ENCODE measurements at regions not wholly inside any gene's neighbourhood (a gene's known extent, or its start where the extent isn't known, plus 50 kb on each side); places are given as distances from the start of the nearest gene placed in this dataset.

DNA sequence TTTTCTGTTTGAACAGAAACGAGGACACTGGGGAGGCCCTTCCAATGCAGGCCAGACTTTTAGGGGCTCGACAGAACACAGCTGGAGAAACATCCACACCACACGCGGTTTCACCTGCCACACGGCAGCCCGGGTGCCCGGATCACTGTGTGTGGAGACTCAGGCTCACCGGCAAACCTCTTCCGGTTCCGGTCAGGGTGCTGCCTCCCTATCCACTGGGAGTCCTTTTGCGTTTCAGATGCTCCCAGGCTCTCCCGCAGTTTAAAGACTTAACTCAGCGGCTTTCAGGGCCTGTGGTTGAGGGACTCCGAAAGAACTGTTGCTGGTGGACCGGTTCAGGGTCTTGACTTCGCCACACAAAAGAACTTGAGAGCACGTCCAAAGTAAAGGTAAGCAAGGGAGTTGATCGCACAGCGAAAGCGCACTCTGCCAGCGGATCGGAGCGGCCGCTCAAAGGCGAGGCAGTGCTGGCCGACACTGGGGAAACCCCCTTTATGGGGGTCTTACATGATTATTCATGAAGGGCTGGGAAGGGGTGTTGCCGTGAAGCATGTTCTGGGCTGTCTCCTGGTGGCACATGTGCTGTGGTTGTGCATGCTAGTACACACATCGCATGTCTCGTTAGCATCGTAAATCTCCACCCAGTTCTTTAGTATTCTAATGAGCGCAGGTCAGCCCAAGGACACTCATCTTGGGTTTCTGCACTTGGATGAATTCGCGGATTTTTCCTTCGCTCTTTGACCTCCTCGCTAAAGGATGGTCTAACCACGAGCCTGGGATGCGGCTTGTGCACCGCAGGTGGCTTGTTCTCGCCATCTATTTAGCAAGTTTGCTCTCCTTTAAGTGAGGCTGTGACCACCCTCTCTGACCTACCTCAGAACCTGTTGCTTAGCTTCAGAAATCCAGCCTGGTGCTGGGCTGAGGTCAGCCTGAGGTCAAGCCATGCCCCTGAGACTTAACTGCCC is 180.3 kb downstream of the CDH26 start (continued):
- TF ChIP-seq, protein P1, sequence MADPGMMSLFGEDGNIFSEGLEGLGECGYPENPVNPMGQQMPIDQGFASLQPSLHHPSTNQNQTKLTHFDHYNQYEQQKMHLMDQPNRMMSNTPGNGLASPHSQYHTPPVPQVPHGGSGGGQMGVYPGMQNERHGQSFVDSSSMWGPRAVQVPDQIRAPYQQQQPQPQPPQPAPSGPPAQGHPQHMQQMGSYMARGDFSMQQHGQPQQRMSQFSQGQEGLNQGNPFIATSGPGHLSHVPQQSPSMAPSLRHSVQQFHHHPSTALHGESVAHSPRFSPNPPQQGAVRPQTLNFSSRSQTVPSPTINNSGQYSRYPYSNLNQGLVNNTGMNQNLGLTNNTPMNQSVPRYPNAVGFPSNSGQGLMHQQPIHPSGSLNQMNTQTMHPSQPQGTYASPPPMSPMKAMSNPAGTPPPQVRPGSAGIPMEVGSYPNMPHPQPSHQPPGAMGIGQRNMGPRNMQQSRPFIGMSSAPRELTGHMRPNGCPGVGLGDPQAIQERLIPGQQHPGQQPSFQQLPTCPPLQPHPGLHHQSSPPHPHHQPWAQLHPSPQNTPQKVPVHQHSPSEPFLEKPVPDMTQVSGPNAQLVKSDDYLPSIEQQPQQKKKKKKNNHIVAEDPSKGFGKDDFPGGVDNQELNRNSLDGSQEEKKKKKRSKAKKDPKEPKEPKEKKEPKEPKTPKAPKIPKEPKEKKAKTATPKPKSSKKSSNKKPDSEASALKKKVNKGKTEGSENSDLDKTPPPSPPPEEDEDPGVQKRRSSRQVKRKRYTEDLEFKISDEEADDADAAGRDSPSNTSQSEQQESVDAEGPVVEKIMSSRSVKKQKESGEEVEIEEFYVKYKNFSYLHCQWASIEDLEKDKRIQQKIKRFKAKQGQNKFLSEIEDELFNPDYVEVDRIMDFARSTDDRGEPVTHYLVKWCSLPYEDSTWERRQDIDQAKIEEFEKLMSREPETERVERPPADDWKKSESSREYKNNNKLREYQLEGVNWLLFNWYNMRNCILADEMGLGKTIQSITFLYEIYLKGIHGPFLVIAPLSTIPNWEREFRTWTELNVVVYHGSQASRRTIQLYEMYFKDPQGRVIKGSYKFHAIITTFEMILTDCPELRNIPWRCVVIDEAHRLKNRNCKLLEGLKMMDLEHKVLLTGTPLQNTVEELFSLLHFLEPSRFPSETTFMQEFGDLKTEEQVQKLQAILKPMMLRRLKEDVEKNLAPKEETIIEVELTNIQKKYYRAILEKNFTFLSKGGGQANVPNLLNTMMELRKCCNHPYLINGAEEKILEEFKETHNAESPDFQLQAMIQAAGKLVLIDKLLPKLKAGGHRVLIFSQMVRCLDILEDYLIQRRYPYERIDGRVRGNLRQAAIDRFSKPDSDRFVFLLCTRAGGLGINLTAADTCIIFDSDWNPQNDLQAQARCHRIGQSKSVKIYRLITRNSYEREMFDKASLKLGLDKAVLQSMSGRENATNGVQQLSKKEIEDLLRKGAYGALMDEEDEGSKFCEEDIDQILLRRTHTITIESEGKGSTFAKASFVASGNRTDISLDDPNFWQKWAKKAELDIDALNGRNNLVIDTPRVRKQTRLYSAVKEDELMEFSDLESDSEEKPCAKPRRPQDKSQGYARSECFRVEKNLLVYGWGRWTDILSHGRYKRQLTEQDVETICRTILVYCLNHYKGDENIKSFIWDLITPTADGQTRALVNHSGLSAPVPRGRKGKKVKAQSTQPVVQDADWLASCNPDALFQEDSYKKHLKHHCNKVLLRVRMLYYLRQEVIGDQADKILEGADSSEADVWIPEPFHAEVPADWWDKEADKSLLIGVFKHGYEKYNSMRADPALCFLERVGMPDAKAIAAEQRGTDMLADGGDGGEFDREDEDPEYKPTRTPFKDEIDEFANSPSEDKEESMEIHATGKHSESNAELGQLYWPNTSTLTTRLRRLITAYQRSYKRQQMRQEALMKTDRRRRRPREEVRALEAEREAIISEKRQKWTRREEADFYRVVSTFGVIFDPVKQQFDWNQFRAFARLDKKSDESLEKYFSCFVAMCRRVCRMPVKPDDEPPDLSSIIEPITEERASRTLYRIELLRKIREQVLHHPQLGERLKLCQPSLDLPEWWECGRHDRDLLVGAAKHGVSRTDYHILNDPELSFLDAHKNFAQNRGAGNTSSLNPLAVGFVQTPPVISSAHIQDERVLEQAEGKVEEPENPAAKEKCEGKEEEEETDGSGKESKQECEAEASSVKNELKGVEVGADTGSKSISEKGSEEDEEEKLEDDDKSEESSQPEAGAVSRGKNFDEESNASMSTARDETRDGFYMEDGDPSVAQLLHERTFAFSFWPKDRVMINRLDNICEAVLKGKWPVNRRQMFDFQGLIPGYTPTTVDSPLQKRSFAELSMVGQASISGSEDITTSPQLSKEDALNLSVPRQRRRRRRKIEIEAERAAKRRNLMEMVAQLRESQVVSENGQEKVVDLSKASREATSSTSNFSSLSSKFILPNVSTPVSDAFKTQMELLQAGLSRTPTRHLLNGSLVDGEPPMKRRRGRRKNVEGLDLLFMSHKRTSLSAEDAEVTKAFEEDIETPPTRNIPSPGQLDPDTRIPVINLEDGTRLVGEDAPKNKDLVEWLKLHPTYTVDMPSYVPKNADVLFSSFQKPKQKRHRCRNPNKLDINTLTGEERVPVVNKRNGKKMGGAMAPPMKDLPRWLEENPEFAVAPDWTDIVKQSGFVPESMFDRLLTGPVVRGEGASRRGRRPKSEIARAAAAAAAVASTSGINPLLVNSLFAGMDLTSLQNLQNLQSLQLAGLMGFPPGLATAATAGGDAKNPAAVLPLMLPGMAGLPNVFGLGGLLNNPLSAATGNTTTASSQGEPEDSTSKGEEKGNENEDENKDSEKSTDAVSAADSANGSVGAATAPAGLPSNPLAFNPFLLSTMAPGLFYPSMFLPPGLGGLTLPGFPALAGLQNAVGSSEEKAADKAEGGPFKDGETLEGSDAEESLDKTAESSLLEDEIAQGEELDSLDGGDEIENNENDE (IDR thresholded peaks at IDR 0.05; ENCODE audit: insufficient replicate concordance, low read length), result no peak
- TF ChIP-seq KDM4A (IDR thresholded peaks at IDR 0.05; ENCODE audit: low read depth, low read length, severe bottlenecking), result no peak
- no peak for TF ChIP-seq GTF2F1 (IDR thresholded peaks at IDR 0.05; ENCODE audit: borderline replicate concordance, low read depth, low read length)
- no peak for TF ChIP-seq CHD2 (IDR thresholded peaks at IDR 0.05; ENCODE audit: low read length)
- TF ChIP-seq TBP (IDR thresholded peaks at IDR 0.05; ENCODE audit: low read depth, low read length), result no peak
- TF ChIP-seq, protein P2, sequence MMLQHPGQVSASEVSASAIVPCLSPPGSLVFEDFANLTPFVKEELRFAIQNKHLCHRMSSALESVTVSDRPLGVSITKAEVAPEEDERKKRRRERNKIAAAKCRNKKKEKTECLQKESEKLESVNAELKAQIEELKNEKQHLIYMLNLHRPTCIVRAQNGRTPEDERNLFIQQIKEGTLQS (IDR thresholded peaks at IDR 0.05; ENCODE audit: insufficient read depth, low read depth, low read length), result no peak
- TF ChIP-seq BCL11A (IDR thresholded peaks at IDR 0.05; ENCODE audit: low read depth in 2 of 2, low read length in 2 of 2), result no peak
- no peak for TF ChIP-seq HDAC2 (IDR thresholded peaks at IDR 0.05; ENCODE audit: borderline replicate concordance in 1 of 2, low read depth in 2 of 2, low read length in 2 of 2)
- no peak for TF ChIP-seq BACH1 (IDR thresholded peaks at IDR 0.05; ENCODE audit: low read length)

Data from H1 (cell line).